Hepatocyte (in vitro differentiated cells): ENCODE measurements at regions not wholly inside any gene's neighbourhood (a gene's known extent, or its start where the extent isn't known, plus 50 kb on each side); places are given as distances from the start of the nearest gene placed in this dataset.
A peak's percentile ranks its signal among the peaks of the same experiment; 100 is the strongest.

Experiments
- DNase-seq: peaks from one replicate; pipeline ENCODE4 v3.0.0-alpha.2; 2016; ENCODE audit warnings: low spot score
- H2AFZ ChIP-seq: fragments of 200-600 bp; sonication (generic); 2 replicates; pipeline ENCODE4 v1.6.0; 2016; ENCODE audit warnings: antibody characterized with exemption, mild to moderate bottlenecking
- H3K27ac ChIP-seq: fragments of 200-600 bp; sonication (generic); 2 replicates; pipeline ENCODE4 v1.5.1; 2016; ENCODE audit warnings: mild to moderate bottlenecking
- H3K27me3 ChIP-seq: fragments of 200-600 bp; sonication (generic); 2 replicates; pipeline ENCODE4 v1.6.1; 2016
- H3K36me3 ChIP-seq: fragments of 200-600 bp; sonication (generic); replicated peaks from 2 replicates; pipeline ENCODE4 v1.5.1; 2016; ENCODE audit warnings: low read depth; ENCODE audit not compliant: insufficient read depth
- H3K4me1 ChIP-seq: fragments of 200-600 bp; sonication (generic); 2 replicates; pipeline ENCODE4 v1.5.1; 2016; ENCODE audit warnings: mild to moderate bottlenecking, moderate library complexity; ENCODE audit not compliant: insufficient read depth
- H3K4me2 ChIP-seq: fragments of 200-600 bp; sonication (generic); 2 replicates; pipeline ENCODE4 v1.6.0; 2016
- H3K4me3 ChIP-seq: fragments of 200-600 bp; sonication (generic); 2 replicates; pipeline ENCODE4 v1.5.1; 2016; ENCODE audit warnings: mild to moderate bottlenecking
- H3K79me2 ChIP-seq: fragments of 200-600 bp; sonication (generic); 2 replicates; pipeline ENCODE4 v1.6.0; 2017; ENCODE audit warnings: mild to moderate bottlenecking
- H3K9me2 ChIP-seq: fragments of 200-600 bp; sonication (generic); replicated peaks from 2 replicates; pipeline ENCODE4 v1.6.0; 2017; ENCODE audit warnings: mild to moderate bottlenecking; ENCODE audit not compliant: insufficient read depth
- H3K9me3 ChIP-seq: fragments of 200-600 bp; sonication (generic); 2 replicates; pipeline ENCODE4 v1.5.1; 2016; ENCODE audit warnings: low read depth, mild to moderate bottlenecking
- H4K20me1 ChIP-seq: fragments of 200-600 bp; sonication (generic); 2 replicates; pipeline ENCODE4 v1.6.0; 2016; ENCODE audit warnings: mild to moderate bottlenecking; ENCODE audit not compliant: insufficient read depth, poor library complexity, severe bottlenecking
- CTCF ChIP-seq: fragments of 200-600 bp; sonication (generic); IDR thresholded peaks from 2 replicates; pipeline ENCODE4 v1.5.1; 2016; ENCODE audit warnings: antibody characterized with exemption, mild to moderate bottlenecking; ENCODE audit not compliant: poor library complexity
- EZH2 ChIP-seq: fragments of 200-600 bp; sonication (generic); IDR thresholded peaks from 2 replicates; pipeline ENCODE4 v1.6.1; 2016; ENCODE audit warnings: antibody characterized with exemption, mild to moderate bottlenecking, borderline replicate concordance
- EZH2phosphoT487 ChIP-seq: fragments of 200-600 bp; sonication (generic); IDR thresholded peaks from one replicate; pipeline ENCODE4 v1.6.1; 2018; ENCODE audit warnings: antibody characterized with exemption, mild to moderate bottlenecking, low read depth, moderate library complexity; ENCODE audit not compliant: unreplicated experiment, severe bottlenecking
- WGBS: methylation state at CpG from one replicate; pipeline ENCODE4 v1.1.6; 2016; ENCODE audit warnings: low lambda C conversion rate; ENCODE audit errors: missing lambda C conversion rate; 5-methylcytosine and 5-hydroxymethylcytosine counted together

- 93% methylated on average over 5 of the region's 5 CpGs for WGBS
- Histone ChIP-seq H2AFZ (no peak overlapping the region), H3K4me3 (no peak overlapping the region), H3K27ac (no peak overlapping the region), H3K4me2 (no peak overlapping the region), H3K9me3 (no peaks in the 10 kb centered on the region), H3K4me1 (no peaks in the 10 kb centered on the region), H4K20me1 (no peaks in the 10 kb centered on the region), H3K79me2 (no peaks in the 10 kb centered on the region), H3K36me3 (no peaks in the 10 kb centered on the region), H3K27me3 (no peaks in the 10 kb centered on the region), H3K9me2 (no peaks in the 10 kb centered on the region)
- no peak for DNase-seq
- TF ChIP-seq EZH2 (no peak), EZH2phosphoT487 (no peak), CTCF (no peak)
Observed at GRCh38 chr15:95486224-95486623, 844.3 kb upstream of the NR2F2 start.

GRCh38 chr15:95489103-95489502 is 841.4 kb upstream of the NR2F2 start:
- no peaks in the 10 kb centered on the region for H3K79me2 ChIP-seq
- H3K27ac ChIP-seq = no peak overlapping the region
- WGBS = 92% methylated on average over 5 of the region's 5 CpGs
- H3K4me1 ChIP-seq = peaks cover 5% of the 10 kb centered on the region
- H3K9me3 ChIP-seq = no peaks in the 10 kb centered on the region
- H3K9me2 ChIP-seq = no peaks in the 10 kb centered on the region
- H3K4me3 ChIP-seq = no peak overlapping the region
- H2AFZ ChIP-seq = no peak overlapping the region
- no peak for DNase-seq
- H3K36me3 ChIP-seq = no peaks in the 10 kb centered on the region
- no peak overlapping the region for H3K4me2 ChIP-seq
- TF ChIP-seq EZH2phosphoT487 (no peak), CTCF (no peak), EZH2 (no peak)
- H3K27me3 ChIP-seq = no peaks in the 10 kb centered on the region
- H4K20me1 ChIP-seq = no peaks in the 10 kb centered on the region

- WGBS = 73% methylated on average over 5 of the region's 5 CpGs
- H3K27ac ChIP-seq = peak overlapping the region; percentile 61
- H3K79me2 ChIP-seq = no peaks in the 10 kb centered on the region
- no peaks in the 10 kb centered on the region for H3K36me3 ChIP-seq
- no peaks in the 10 kb centered on the region for H3K9me2 ChIP-seq
- no peaks in the 10 kb centered on the region for H3K27me3 ChIP-seq
- no peak for TF ChIP-seq CTCF
- TF ChIP-seq EZH2phosphoT487 = no peak
- TF ChIP-seq EZH2 = no peak
- H2AFZ ChIP-seq = no peak overlapping the region
- H3K4me2 ChIP-seq = peak overlapping the region; percentile 45
- H3K4me1 ChIP-seq = peaks cover 14% of the 10 kb centered on the region
- DNase-seq = peak; percentile 41
- no peak overlapping the region for H3K4me3 ChIP-seq
- H3K9me3 ChIP-seq = no peaks in the 10 kb centered on the region
- no peaks in the 10 kb centered on the region for H4K20me1 ChIP-seq
Observed at GRCh38 chr15:95492388-95493070, 838.0 kb upstream of the NR2F2 start.
